ENCODE measurements at regions not wholly inside any gene's neighbourhood (a gene's known extent, or its start where the extent isn't known, plus 50 kb on each side); places are given as distances from the start of the nearest gene placed in this dataset.

- Mint-ChIP-seq H3K27ac (no peak overlapping the region), H3K9me3 (peaks cover 0 to 22% (median 7%) of the 10 kb centered on the region in 6 donors), H3K36me3 (no peaks in the 10 kb centered on the region), H3K27me3 (ENCODE audit: low read depth in 3 of 3) (no peaks in the 10 kb centered on the region), H3K4me1 (no peaks in the 10 kb centered on the region), H3K4me3 (no peak overlapping the region)
- DNase-seq, result no peak
Measured at GRCh38 chr4:180081072-180081471, 2162.1 kb upstream of the TENM3 start.

- H3K36me3 Mint-ChIP-seq, result no peaks in the 10 kb centered on the region
- H3K9me3 Mint-ChIP-seq, result peaks cover 0 to 16% (median 1%) of the 10 kb centered on the region in 6 donors
- no peaks in the 10 kb centered on the region for H3K27me3 Mint-ChIP-seq (ENCODE audit: low read depth in 3 of 3)
- DNase-seq, result no peak
- H3K4me1 Mint-ChIP-seq, result no peaks in the 10 kb centered on the region
- no peak overlapping the region for H3K27ac Mint-ChIP-seq
- H3K4me3 Mint-ChIP-seq, result no peak overlapping the region
Measured at GRCh38 chr4:180084561-180084960, 2158.6 kb upstream of the TENM3 start.

GRCh38 chr4:180086480-180087190, 2156.6 kb upstream of the TENM3 start:
- no peaks in the 10 kb centered on the region for H3K4me1 Mint-ChIP-seq
- no peak for DNase-seq
- peaks cover 0 to 13% (median 1%) of the 10 kb centered on the region in 6 donors for H3K9me3 Mint-ChIP-seq
- H3K4me3 Mint-ChIP-seq, result no peak overlapping the region
- H3K36me3 Mint-ChIP-seq, result no peaks in the 10 kb centered on the region
- H3K27ac Mint-ChIP-seq, result no peak overlapping the region
- H3K27me3 Mint-ChIP-seq (ENCODE audit: low read depth in 3 of 3), result no peaks in the 10 kb centered on the region

- Mint-ChIP-seq H3K36me3 (peaks cover 0 to 3% (median 0%) of the 10 kb centered on the region in 3 donors), H3K27me3 (ENCODE audit: low read depth in 3 of 3) (no peaks in the 10 kb centered on the region), H3K4me3 (no peak overlapping the region), H3K27ac (no peak overlapping the region), H3K4me1 (peaks cover 0 to 1% of the 10 kb centered on the region in 2 donors), H3K9me3 (peaks cover 0 to 46% (median 5%) of the 10 kb centered on the region in 6 donors)
- DNase-seq, result no peak
Measured at GRCh38 chr4:180098586-180098985, 2144.6 kb upstream of the TENM3 start.

DNA sequence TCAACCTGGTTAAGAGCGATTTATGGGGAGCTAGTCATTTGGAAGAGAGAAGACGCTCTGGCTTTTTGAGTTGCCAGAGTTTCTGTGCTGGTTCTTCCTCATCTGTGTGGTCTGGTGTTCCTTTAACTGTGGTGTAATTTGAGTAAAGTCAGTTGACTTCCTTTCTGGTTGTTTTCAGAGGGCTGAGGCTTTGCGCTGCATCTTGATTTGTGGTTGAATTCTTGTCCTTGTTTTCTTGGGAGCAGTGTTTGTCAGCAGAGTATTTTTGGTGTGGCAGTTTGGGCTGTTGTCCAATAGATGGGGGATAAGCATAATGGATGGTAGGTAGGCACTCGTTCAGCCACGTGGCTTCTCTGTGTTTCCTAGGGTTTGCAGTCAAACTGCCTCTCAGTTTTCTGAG, 2143.2 kb upstream of the TENM3 start:
- H3K36me3 Mint-ChIP-seq, result peaks cover 0 to 3% (median 0%) of the 10 kb centered on the region in 3 donors
- peak overlapping the region in 1 of 5 donors; percentile 35 for H3K4me3 Mint-ChIP-seq
- no peak for DNase-seq
- H3K27me3 Mint-ChIP-seq (ENCODE audit: low read depth in 3 of 3), result no peaks in the 10 kb centered on the region
- H3K27ac Mint-ChIP-seq, result no peak overlapping the region
- H3K9me3 Mint-ChIP-seq, result peaks cover 0 to 50% (median 6%) of the 10 kb centered on the region in 6 donors
- peaks cover 0 to 1% of the 10 kb centered on the region in 2 donors for H3K4me1 Mint-ChIP-seq

- no peak for DNase-seq
- Mint-ChIP-seq H3K27ac (no peak overlapping the region), H3K4me1 (peaks cover 0 to 1% of the 10 kb centered on the region in 2 donors), H3K36me3 (peaks cover 0 to under 1% (median 0%) of the 10 kb centered on the region in 3 donors), H3K9me3 (peaks cover 0 to 47% (median 8%) of the 10 kb centered on the region in 6 donors), H3K27me3 (ENCODE audit: low read depth in 3 of 3) (no peaks in the 10 kb centered on the region), H3K4me3 (no peak overlapping the region)
Measured at GRCh38 chr4:180100433-180101344, 2142.5 kb upstream of the TENM3 start.

DNA sequence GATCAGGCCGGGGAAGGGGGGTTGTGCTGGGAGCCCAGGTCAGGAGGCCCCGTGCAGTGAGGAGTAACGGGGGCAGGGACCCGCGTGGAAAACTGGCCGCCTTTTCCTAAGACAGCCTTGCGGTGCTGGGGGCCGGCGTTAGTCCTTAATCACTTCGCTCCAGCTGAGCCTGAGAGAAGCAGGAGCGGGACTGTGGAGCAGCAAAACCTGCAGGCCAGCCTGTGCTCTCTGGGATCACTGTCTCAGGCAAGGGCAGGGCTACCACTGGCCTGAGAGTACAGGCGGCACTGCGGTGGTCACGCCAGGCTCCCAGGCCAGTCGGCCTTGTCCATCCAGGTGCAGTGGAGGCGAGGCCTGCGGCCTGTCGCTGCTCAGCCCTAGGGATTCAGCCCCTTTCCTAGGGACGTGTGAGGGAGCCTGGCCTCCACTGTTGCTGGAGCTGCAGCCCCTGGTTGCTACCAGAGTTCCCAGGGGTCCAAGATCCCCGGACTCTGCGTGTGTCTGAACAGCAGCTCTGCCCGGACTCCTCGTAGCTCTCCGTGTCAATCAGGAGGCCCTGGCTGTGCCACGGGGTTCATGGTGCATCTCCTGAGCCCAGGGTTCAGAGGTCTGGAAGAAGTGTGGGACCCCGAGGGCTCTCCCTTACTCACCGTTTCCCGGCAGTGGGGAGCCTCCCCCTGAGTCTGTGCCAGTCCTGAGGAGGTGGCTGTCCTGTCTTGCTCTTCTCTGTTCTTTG, 2141.7 kb upstream of the TENM3 start:
- Mint-ChIP-seq H3K4me1 (peaks cover 0 to 1% of the 10 kb centered on the region in 2 donors), H3K9me3 (peaks cover 0 to 51% (median 8%) of the 10 kb centered on the region in 6 donors), H3K4me3 (no peak overlapping the region), H3K36me3 (no peaks in the 10 kb centered on the region), H3K27ac (no peak overlapping the region), H3K27me3 (ENCODE audit: low read depth in 3 of 3) (no peaks in the 10 kb centered on the region)
- no peak for DNase-seq

DNA sequence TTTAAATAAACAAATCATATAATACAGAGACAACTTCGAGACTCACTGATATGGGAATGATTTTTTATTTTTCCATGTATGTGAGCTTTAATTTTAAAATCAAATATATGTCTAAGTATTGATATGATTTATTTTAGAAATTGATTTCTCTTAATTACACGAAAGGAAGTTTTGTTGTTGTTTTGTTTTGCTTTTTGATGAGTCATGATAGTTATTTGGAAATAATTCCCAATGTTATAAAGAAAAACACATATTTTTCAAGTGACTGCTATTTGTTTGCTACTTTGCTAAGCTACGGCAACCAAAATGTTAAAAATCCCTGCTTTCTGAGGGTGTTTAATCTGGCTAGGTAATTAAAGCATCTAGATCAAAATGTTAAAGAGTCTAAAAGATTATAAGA, 2139.4 kb upstream of the TENM3 start:
- DNase-seq, result no peak

GRCh38 chr4:180105362-180105761, 2137.8 kb upstream of the TENM3 start:
- DNase-seq, result no peak
- Mint-ChIP-seq H3K9me3 (peaks cover 2 to 37% (median 12%) of the 10 kb centered on the region in 6 donors), H3K27me3 (ENCODE audit: low read depth in 3 of 3) (no peaks in the 10 kb centered on the region), H3K4me3 (no peak overlapping the region), H3K4me1 (no peaks in the 10 kb centered on the region), H3K27ac (no peak overlapping the region), H3K36me3 (no peaks in the 10 kb centered on the region)

More for the DNA sequence above, 2139.4 kb upstream of the TENM3 start:
- Mint-ChIP-seq H3K4me1 (peaks cover 0 to 1% of the 10 kb centered on the region in 2 donors), H3K4me3 (no peak overlapping the region), H3K27me3 (ENCODE audit: low read depth in 3 of 3) (no peaks in the 10 kb centered on the region), H3K27ac (no peak overlapping the region), H3K36me3 (no peaks in the 10 kb centered on the region), H3K9me3 (peaks cover 2 to 45% (median 12%) of the 10 kb centered on the region in 6 donors)

- H3K27me3 Mint-ChIP-seq (ENCODE audit: low read depth in 3 of 3), result no peaks in the 10 kb centered on the region
- H3K9me3 Mint-ChIP-seq, result peaks cover 2 to 44% (median 16%) of the 10 kb centered on the region in 6 donors
- no peaks in the 10 kb centered on the region for H3K4me1 Mint-ChIP-seq
- H3K27ac Mint-ChIP-seq, result no peak overlapping the region
- no peak for DNase-seq
- no peak overlapping the region for H3K4me3 Mint-ChIP-seq
- no peaks in the 10 kb centered on the region for H3K36me3 Mint-ChIP-seq
Measured at GRCh38 chr4:180106122-180106521, 2137.1 kb upstream of the TENM3 start.

DNA sequence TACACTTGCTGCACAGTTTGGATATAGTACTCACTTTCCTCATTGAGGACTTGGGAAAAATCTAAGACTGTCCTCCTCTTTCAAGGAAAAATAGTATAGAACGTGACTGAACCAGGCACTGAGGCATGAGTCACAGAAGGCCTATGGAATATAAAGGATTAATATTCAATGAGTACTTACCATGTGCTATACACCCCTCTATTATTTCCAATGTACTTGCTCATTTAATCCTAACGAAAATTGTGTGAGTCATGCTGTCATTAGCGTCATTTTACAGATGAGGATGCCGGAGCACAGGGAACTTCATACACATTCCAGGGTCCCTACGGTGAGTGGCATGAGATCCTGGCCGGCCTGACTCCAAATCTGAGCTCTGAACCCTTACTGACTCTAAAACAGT, 2136.2 kb upstream of the TENM3 start:
- Mint-ChIP-seq H3K36me3 (no peaks in the 10 kb centered on the region), H3K27me3 (ENCODE audit: low read depth in 3 of 3) (peaks cover 0 to 3% (median 0%) of the 10 kb centered on the region in 3 donors), H3K4me1 (no peaks in the 10 kb centered on the region), H3K9me3 (peaks cover 4 to 51% (median 18%) of the 10 kb centered on the region in 6 donors), H3K4me3 (no peak overlapping the region), H3K27ac (no peak overlapping the region)
- no peak for DNase-seq

- H3K9me3 Mint-ChIP-seq, result peaks cover 3 to 38% (median 11%) of the 10 kb centered on the region in 6 donors
- no peak overlapping the region for H3K27ac Mint-ChIP-seq
- no peak overlapping the region for H3K4me3 Mint-ChIP-seq
- no peak for DNase-seq
- H3K27me3 Mint-ChIP-seq (ENCODE audit: low read depth in 3 of 3), result peaks cover 0 to 3% (median 0%) of the 10 kb centered on the region in 3 donors
- H3K4me1 Mint-ChIP-seq, result no peaks in the 10 kb centered on the region
- peaks cover 0 to 5% (median 0%) of the 10 kb centered on the region in 3 donors for H3K36me3 Mint-ChIP-seq
Measured at GRCh38 chr4:180116840-180117239, 2126.4 kb upstream of the TENM3 start.

DNA sequence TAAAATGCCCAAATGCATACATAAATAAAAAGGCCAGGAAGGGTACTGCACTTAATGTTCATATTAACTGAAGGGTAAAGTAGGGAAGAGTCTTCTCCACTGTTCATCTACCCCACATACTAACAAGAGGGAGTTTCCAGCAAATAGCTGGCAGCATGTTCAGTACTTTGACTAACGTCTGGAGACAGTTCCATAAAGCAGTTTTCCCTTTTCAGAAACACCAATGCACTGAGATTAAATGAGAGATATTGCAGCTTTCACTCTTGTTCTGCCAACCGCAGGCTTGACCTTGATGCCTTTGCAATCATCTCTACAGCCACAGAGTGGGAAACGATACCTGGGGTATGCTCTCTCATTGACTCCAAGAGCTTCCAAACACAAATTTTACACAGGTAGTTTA, 2123.1 kb upstream of the TENM3 start:
- no peak for DNase-seq
- H3K4me1 Mint-ChIP-seq, result no peaks in the 10 kb centered on the region
- H3K27me3 Mint-ChIP-seq (ENCODE audit: low read depth in 3 of 3), result peaks cover 0 to 2% (median 1%) of the 10 kb centered on the region in 3 donors
- H3K36me3 Mint-ChIP-seq, result peaks cover 0 to 5% (median 0%) of the 10 kb centered on the region in 3 donors
- H3K9me3 Mint-ChIP-seq, result peaks cover 3 to 49% (median 12%) of the 10 kb centered on the region in 6 donors
- no peak overlapping the region for H3K27ac Mint-ChIP-seq
- no peak overlapping the region for H3K4me3 Mint-ChIP-seq

Measured in immature natural killer cell (primary cell).